DND-41 (cell line): ENCODE measurements at regions not wholly inside any gene's neighbourhood (a gene's known extent, or its start where the extent isn't known, plus 50 kb on each side); places are given as distances from the start of the nearest gene placed in this dataset.

ENCODE experiments used
- ATAC-seq: fragments of 200-7000 bp; cut with Tn5 transposase; 3 replicates; pipeline ENCODE4 v1.9.1; 2021; ENCODE audit warnings: low read depth; ENCODE audit not compliant: insufficient read depth
- DNase-seq: peaks from one replicate; pipeline ENCODE4 v3.0.0-alpha.2; 2020
- H2AFZ ChIP-seq: 2 replicates; pipeline ENCODE4 v1.6.0; 2012; ENCODE audit warnings: low read depth, low read length
- H3K27ac ChIP-seq: 2 replicates; pipeline ENCODE4 v1.5.1; 2012; ENCODE audit warnings: low read length, inconsistent platforms
- H3K27me3 ChIP-seq: fragments of 200-600 bp; sonication (generic); 2 replicates; pipeline ENCODE4 v1.6.0; 2012; ENCODE audit warnings: low read length, mild to moderate bottlenecking, inconsistent platforms; ENCODE audit not compliant: insufficient read depth, poor library complexity
- H3K36me3 ChIP-seq: 2 replicates; pipeline ENCODE4 v1.5.1; 2012; ENCODE audit warnings: low read length, inconsistent platforms; ENCODE audit not compliant: insufficient read depth
- H3K4me1 ChIP-seq: 2 replicates; pipeline ENCODE4 v1.5.1; 2012; ENCODE audit warnings: mild to moderate bottlenecking, low read length; ENCODE audit not compliant: insufficient read depth
- H3K4me2 ChIP-seq: 2 replicates; pipeline ENCODE4 v1.6.0; 2012; ENCODE audit warnings: mild to moderate bottlenecking, moderate library complexity, low read length, inconsistent platforms; ENCODE audit not compliant: insufficient read depth
- H3K4me3 ChIP-seq, 2 experiments: fragments of 200-600 bp in 1 of 2; shearing (Covaris generic) in 1 of 2; 2 replicates each; pipeline ENCODE4 v1.5.1; 2012 to 2016; ENCODE audit warnings: inconsistent platforms in 2 of 2, low read length in 2 of 2, mild to moderate bottlenecking in 2 of 2, low read depth in 1 of 2, moderate library complexity in 1 of 2
- H3K79me2 ChIP-seq: 2 replicates; pipeline ENCODE4 v1.6.0; 2012; ENCODE audit warnings: low read length, inconsistent platforms; ENCODE audit not compliant: insufficient read depth
- H3K9ac ChIP-seq: 2 replicates; pipeline ENCODE4 v1.6.0; 2012; ENCODE audit warnings: low read depth, mild to moderate bottlenecking, inconsistent platforms, low read length, moderate library complexity
- H3K9me3 ChIP-seq: 2 replicates; pipeline ENCODE4 v1.5.1; 2012; ENCODE audit warnings: low read length, moderate library complexity, mild to moderate bottlenecking, inconsistent platforms; ENCODE audit not compliant: insufficient read depth, severe bottlenecking
- H4K20me1 ChIP-seq: 2 replicates; pipeline ENCODE4 v1.6.0; 2012; ENCODE audit warnings: low read length; ENCODE audit not compliant: insufficient read depth
- CTCF ChIP-seq: IDR thresholded peaks from 2 replicates; pipeline ENCODE4 v1.5.1; 2012; ENCODE audit warnings: borderline replicate concordance, low read length, moderate library complexity, mild to moderate bottlenecking; ENCODE audit not compliant: poor library complexity, severe bottlenecking; ENCODE audit errors: extremely low read depth
- EZH2 ChIP-seq: IDR thresholded peaks from 3 replicates; pipeline ENCODE4 v1.6.1; 2012; ENCODE audit warnings: borderline replicate concordance, low read depth, mild to moderate bottlenecking, moderate library complexity, low read length, inconsistent platforms; ENCODE audit not compliant: severe bottlenecking

DNA sequence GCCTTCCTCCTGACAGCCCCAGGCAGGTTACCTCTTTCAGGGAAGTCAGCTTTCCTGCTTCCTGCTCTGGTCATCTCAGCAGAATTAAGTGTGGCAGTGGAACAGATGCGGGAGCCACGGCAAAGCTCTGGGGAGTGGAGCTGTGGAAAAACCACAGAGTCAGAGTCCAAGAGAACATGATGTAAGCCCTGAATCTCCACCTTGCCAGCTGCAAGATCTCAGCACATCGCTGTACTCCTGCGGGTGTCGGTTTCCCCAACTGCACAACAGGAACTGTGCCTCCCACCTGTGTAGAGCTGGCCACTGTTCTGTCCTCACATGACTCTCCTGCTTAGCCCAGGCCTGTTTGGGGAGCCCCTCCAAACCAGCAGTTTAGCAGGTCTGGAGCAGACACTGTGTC, 123.7 kb downstream of the MATN1 start:
- DNase-seq: no peak
- ATAC-seq: no peak
- Histone ChIP-seq H3K4me1 (no peaks in the 10 kb centered on the region), H3K4me3 (no peak overlapping the region), H3K36me3 (no peaks in the 10 kb centered on the region), H4K20me1 (no peaks in the 10 kb centered on the region), H3K9ac (no peak overlapping the region), H2AFZ (no peak overlapping the region), H3K4me2 (no peak overlapping the region), H3K9me3 (no peaks in the 10 kb centered on the region), H3K27ac (no peak overlapping the region), H3K27me3 (peaks cover 25% of the 10 kb centered on the region), H3K79me2 (no peaks in the 10 kb centered on the region)
- no peak for TF ChIP-seq CTCF
- TF ChIP-seq EZH2: no peak

DNA sequence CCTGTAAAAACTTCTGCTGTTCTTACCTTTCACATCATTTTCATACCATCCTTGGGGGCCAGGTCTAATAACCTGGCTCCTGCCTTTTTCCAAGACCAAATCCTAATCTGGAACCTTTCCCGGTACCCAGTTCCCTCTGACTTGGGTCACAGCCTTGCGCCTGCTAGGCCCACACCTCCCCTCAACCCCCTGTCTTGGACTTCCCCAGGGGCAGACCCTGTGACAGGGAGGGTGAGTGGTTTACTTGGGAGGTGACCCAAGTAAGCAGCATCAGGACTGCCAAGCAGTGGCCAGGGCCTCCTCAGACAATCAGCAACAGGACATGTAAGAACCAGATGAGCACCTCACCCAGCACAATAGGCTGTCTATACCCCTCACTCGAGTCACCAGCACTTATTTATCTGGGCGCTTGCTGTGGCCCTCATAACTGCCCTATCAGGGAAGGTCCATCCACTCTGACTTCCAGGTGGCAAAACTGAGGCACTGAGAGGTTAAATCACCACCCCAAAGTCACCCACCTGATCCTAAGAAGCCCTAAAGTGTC, 124.7 kb downstream of the MATN1 start:
- no peaks in the 10 kb centered on the region for H3K4me1 ChIP-seq
- TF ChIP-seq EZH2: no peak
- no peak for TF ChIP-seq CTCF

DNA sequence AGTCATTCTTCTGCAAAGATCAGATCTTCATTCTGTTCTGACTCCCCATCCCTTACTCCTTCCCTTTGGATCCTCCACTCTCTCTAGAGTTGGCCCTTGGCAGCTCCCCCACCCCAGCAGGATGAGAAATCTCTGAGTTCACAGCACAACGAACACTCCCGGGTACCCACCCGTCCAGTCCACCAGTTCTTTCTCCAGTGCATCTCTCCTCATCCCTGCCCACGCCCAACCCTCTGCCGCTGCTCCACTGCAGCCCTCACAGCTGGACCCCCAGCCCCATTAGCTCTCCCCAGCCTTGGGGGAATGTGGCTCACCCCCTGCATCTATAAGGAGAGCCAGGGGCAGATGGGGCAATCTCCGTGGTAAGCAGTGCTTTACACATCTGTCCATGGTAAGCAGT, 125.7 kb downstream of the MATN1 start:
- Histone ChIP-seq H3K9ac (no peak overlapping the region), H3K4me3 (no peak overlapping the region), H3K4me2 (no peak overlapping the region), H3K27me3 (peaks cover 19% of the 10 kb centered on the region), H3K9me3 (no peaks in the 10 kb centered on the region), H2AFZ (no peak overlapping the region), H3K36me3 (no peaks in the 10 kb centered on the region), H3K27ac (no peak overlapping the region), H3K79me2 (no peaks in the 10 kb centered on the region), H4K20me1 (no peaks in the 10 kb centered on the region), H3K4me1 (no peaks in the 10 kb centered on the region)
- TF ChIP-seq EZH2 (no peak), CTCF (no peak)
- no peak for ATAC-seq
- no peak for DNase-seq

More for the DNA sequence above, 124.7 kb downstream of the MATN1 start:
- Histone ChIP-seq H3K27me3 (peaks cover 23% of the 10 kb centered on the region), H3K4me3 (no peak overlapping the region), H3K4me2 (no peak overlapping the region), H3K36me3 (no peaks in the 10 kb centered on the region), H3K9ac (no peak overlapping the region), H3K9me3 (no peaks in the 10 kb centered on the region), H3K27ac (no peak overlapping the region), H2AFZ (no peak overlapping the region), H4K20me1 (no peaks in the 10 kb centered on the region), H3K79me2 (no peaks in the 10 kb centered on the region)
- DNase-seq: no peak
- ATAC-seq: no peak

DNA sequence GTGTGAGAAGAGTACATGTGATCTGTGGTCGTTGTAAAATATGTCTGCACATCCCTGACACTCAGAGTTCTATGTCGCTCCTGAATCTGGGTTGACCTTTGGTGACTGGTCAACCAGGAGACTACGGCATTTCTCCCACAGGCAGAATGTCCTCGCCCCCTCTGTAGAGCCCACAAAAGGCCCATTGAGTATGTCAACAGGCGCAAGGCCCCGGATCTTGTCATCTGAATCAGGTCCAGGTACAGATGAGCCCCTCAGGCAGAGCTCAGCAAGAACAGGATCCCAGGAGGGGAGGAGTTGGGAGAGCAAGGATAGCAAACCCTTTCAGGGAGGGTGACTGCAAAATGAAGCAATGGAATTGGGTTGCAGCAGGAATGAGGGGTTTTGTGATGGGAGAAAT, 126.5 kb downstream of the MATN1 start:
- H3K27me3 ChIP-seq: peaks cover 19% of the 10 kb centered on the region
- no peak overlapping the region for H3K27ac ChIP-seq
- no peaks in the 10 kb centered on the region for H3K36me3 ChIP-seq
- H3K9ac ChIP-seq: no peak overlapping the region
- no peak overlapping the region for H3K4me2 ChIP-seq
- no peak overlapping the region for H2AFZ ChIP-seq
- H3K9me3 ChIP-seq: no peaks in the 10 kb centered on the region
- no peak for ATAC-seq
- no peaks in the 10 kb centered on the region for H3K79me2 ChIP-seq
- no peaks in the 10 kb centered on the region for H4K20me1 ChIP-seq
- no peak overlapping the region for H3K4me3 ChIP-seq
- DNase-seq: no peak
- H3K4me1 ChIP-seq: no peaks in the 10 kb centered on the region
- TF ChIP-seq CTCF (no peak), EZH2 (no peak)
